ENCODE measurements at regions not wholly inside any gene's neighbourhood (a gene's known extent, or its start where the extent isn't known, plus 50 kb on each side); places are given as distances from the start of the nearest gene placed in this dataset.

GRCh38 chr2:163367825-163368582 is 367.8 kb downstream of the FIGN start:
- no peak for DNase-seq

GRCh38 chr2:163364736-163365135 is 371.1 kb downstream of the FIGN start:
- no peak for DNase-seq

- DNase-seq, result no peak
These were observed 382.3 kb downstream of the FIGN start for GRCh38 chr2:163353551-163353950.

GRCh38 chr2:163351966-163352365 is 383.8 kb downstream of the FIGN start:
- DNase-seq, result no peak

GRCh38 chr2:163351143-163351542 is 384.7 kb downstream of the FIGN start:
- DNase-seq, result no peak

- no peak for DNase-seq
These were observed 386.9 kb downstream of the FIGN start for GRCh38 chr2:163348857-163349380.

- DNase-seq, result no peak
These were observed 387.6 kb downstream of the FIGN start for GRCh38 chr2:163347982-163348856.

GRCh38 chr2:163345795-163346573 is 389.8 kb downstream of the FIGN start:
- DNase-seq, result no peak

- DNase-seq, result no peak
These were observed 392.5 kb downstream of the FIGN start for GRCh38 chr2:163343316-163343715.

- DNase-seq, result no peak
These were observed 394.4 kb downstream of the FIGN start for GRCh38 chr2:163341426-163341825.

- DNase-seq, result no peak
These were observed 397.5 kb downstream of the FIGN start for GRCh38 chr2:163338270-163338669.

GRCh38 chr2:163324677-163325076 is 411.1 kb downstream of the FIGN start:
- no peak for DNase-seq

- no peak for DNase-seq
These were observed 416.8 kb downstream of the FIGN start for GRCh38 chr2:163319006-163319405.

- no peak for DNase-seq
These were observed 421.1 kb downstream of the FIGN start for GRCh38 chr2:163314712-163315111.

- DNase-seq, result no peak
These were observed 423.1 kb downstream of the FIGN start for GRCh38 chr2:163312713-163313112.

GRCh38 chr2:163306647-163307046 is 429.2 kb downstream of the FIGN start:
- no peak for DNase-seq

- DNase-seq, result no peak
These were observed 433.7 kb downstream of the FIGN start for GRCh38 chr2:163302141-163302540.

- DNase-seq, result no peak
These were observed 444.0 kb downstream of the FIGN start for GRCh38 chr2:163291790-163292189.

GRCh38 chr2:163281717-163282116 is 443.1 kb upstream of the KCNH7 start:
- DNase-seq, result no peak

GRCh38 chr2:163269374-163270021 is 430.9 kb upstream of the KCNH7 start:
- no peak for DNase-seq

- DNase-seq, result no peak
These were observed 428.2 kb upstream of the KCNH7 start for GRCh38 chr2:163266772-163267171.

- DNase-seq, result no peak
These were observed 427.0 kb upstream of the KCNH7 start for GRCh38 chr2:163265562-163265961.

Data from activated gamma-delta T cell (primary cell).